ENCODE measurements at regions not wholly inside any gene's neighbourhood (a gene's known extent, or its start where the extent isn't known, plus 50 kb on each side); places are given as distances from the start of the nearest gene placed in this dataset.

- 82% methylated on average over 2 of the region's 2 CpGs for WGBS (ENCODE audit: missing lambda C conversion rate)
- POLR2A ChIA-PET, result no interaction called here
- no peak for FAIRE-seq
Observed at GRCh38 chr6:135567375-135568083, 70.0 kb upstream of the AHI1 start.

GRCh38 chr6:135568379-135568778 is 70.8 kb upstream of the AHI1 start:
- H3K9me3 ChIP-seq, result no peaks in the 10 kb centered on the region
- FAIRE-seq (no peak), ATAC-seq (no peak), DNase-seq (ENCODE audit: low read depth in 1 of 2, low spot score in 1 of 2) (no peak)
- ChIA-PET POLR2A (no interaction called here), CTCF (interaction anchor here (1.9 kb wide), 1 partner anchor 33 kb away, joined by 4 read pairs; no protein-coding TSS in a partner anchor)
- 80% methylated on average over 3 of the region's 3 CpGs for WGBS (ENCODE audit: missing lambda C conversion rate)
- H3K4me3 ChIP-seq, result no peak overlapping the region
- no peak overlapping the region for H3K27ac ChIP-seq
- H3K4me2 ChIP-seq, result no peak overlapping the region
- H3K4me1 ChIP-seq, result no peaks in the 10 kb centered on the region
- no peak for TF ChIP-seq BCL3 (IDR thresholded peaks at IDR 0.05)
- no peak for TF ChIP-seq KDM1A (IDR thresholded peaks at IDR 0.05; ENCODE audit: low read depth)
- no peak for TF ChIP-seq RAD21 (conservative IDR thresholded peaks at IDR 0.05 in 1 of 2, IDR thresholded peaks at IDR 0.05 in 1 of 2)
- no peak for TF ChIP-seq HOXB13 (CRISPR knock-in tag; IDR thresholded peaks at IDR 0.05; ENCODE audit: low read depth)
- no peak for TF ChIP-seq FOSB (CRISPR knock-in tag; IDR thresholded peaks at IDR 0.05)
- no peak for TF ChIP-seq ATOH8 (CRISPR knock-in tag; IDR thresholded peaks at IDR 0.05; ENCODE audit: low read depth)
- TF ChIP-seq POLR2A (IDR thresholded peaks at IDR 0.05; ENCODE audit: low read length), result no peak
- no peak for TF ChIP-seq SREBF2 (IDR thresholded peaks at IDR 0.05)
- no peak for TF ChIP-seq MAX (IDR thresholded peaks at IDR 0.05)
- TF ChIP-seq REST (IDR thresholded peaks at IDR 0.05), result no peak
- TF ChIP-seq KDM5A (IDR thresholded peaks at IDR 0.05), result no peak
- TF ChIP-seq CHD4 (IDR thresholded peaks at IDR 0.05; ENCODE audit: borderline replicate concordance), result no peak
- no peak for TF ChIP-seq RFX5 (IDR thresholded peaks at IDR 0.05)
- TF ChIP-seq HES2 (IDR thresholded peaks at IDR 0.05), result no peak
- TF ChIP-seq TP53 (CRISPR knock-in tag; IDR thresholded peaks at IDR 0.05), result no peak

More at GRCh38 chr6:135567375-135568083, 70.0 kb upstream of the AHI1 start:
- no peak overlapping the region for H3K4me3 ChIP-seq
- TF ChIP-seq FOXS1 (CRISPR knock-in tag; IDR thresholded peaks at IDR 0.05) (no peak), SREBF2 (IDR thresholded peaks at IDR 0.05) (no peak), ESRRA (IDR thresholded peaks at IDR 0.05; ENCODE audit: borderline replicate concordance, low read length) (no peak), NFE2L2 (conservative IDR thresholded peaks at IDR 0.05; ENCODE audit: low read length) (no peak), ZSCAN20 (CRISPR knock-in tag; IDR thresholded peaks at IDR 0.05) (no peak), FOSL2 (IDR thresholded peaks at IDR 0.05) (no peak), FOSL2 (CRISPR knock-in tag; IDR thresholded peaks at IDR 0.05) (no peak), RAD21 (conservative IDR thresholded peaks at IDR 0.05 in 1 of 2, IDR thresholded peaks at IDR 0.05 in 1 of 2) (no peak), CHD2 (IDR thresholded peaks at IDR 0.05; ENCODE audit: low read length, partially characterized antibody) (no peak), CBX2 (IDR thresholded peaks at IDR 0.05; ENCODE audit: borderline replicate concordance, low read depth) (no peak), CBX8 (IDR thresholded peaks at IDR 0.05) (no peak), MAFK (IDR thresholded peaks at IDR 0.05; ENCODE audit: partially characterized antibody) (no peak)
- ATAC-seq (no peak), DNase-seq (ENCODE audit: low read depth in 1 of 2, low spot score in 1 of 2) (no peak)
- H3K27ac ChIP-seq, result no peak overlapping the region
- H3K4me2 ChIP-seq, result no peak overlapping the region
- no peaks in the 10 kb centered on the region for H3K4me1 ChIP-seq
- CTCF ChIA-PET, result interaction anchor here (1.9 kb wide), 1 partner anchor 32 kb away, joined by 4 read pairs; no protein-coding TSS in a partner anchor
- no peaks in the 10 kb centered on the region for H3K9me3 ChIP-seq
